CD14-positive monocyte (primary cell): ENCODE measurements at regions not wholly inside any gene's neighbourhood (a gene's known extent, or its start where the extent isn't known, plus 50 kb on each side); places are given as distances from the start of the nearest gene placed in this dataset.

Experiments used
- DNase-seq, 3 donors: peaks; one replicate each; pipeline ENCODE4 v3.0.0-alpha.2; 2011 to 2022
- H2AFZ ChIP-seq: 2 replicates; pipeline ENCODE4 v1.6.0; 2012; ENCODE audit warnings: mild to moderate bottlenecking, low read depth, low read length, inconsistent platforms; ENCODE audit not compliant: insufficient read depth, poor library complexity, severe bottlenecking
- H3K27ac ChIP-seq, 2 donors: 1 replicate in 1 of 2; 2 replicates in 1 of 2; pipeline ENCODE4 v1.5.1; 2012 to 2013; ENCODE audit warnings: low read length in 2 of 2, control low read depth in 1 of 2, inconsistent platforms in 1 of 2, low read depth in 1 of 2, mild to moderate bottlenecking in 1 of 2
- H3K27me3 ChIP-seq, 2 donors: one replicate each; pipeline versions ENCODE4 v1.6.0 to v1.6.1; 2011 to 2013; ENCODE audit warnings: low read length in 2 of 2; ENCODE audit not compliant: control insufficient read depth in 2 of 2, insufficient read depth in 2 of 2
- H3K36me3 ChIP-seq, 2 donors: replicated peaks in 1 of 2; 1 replicate in 1 of 2; 2 replicates in 1 of 2; pipeline versions ENCODE4 v1.5.1 to v1.6.1; 2012 to 2013; ENCODE audit warnings: low read length in 2 of 2, control low read depth in 1 of 2, inconsistent platforms in 1 of 2, mild to moderate bottlenecking in 1 of 2; ENCODE audit not compliant: insufficient read depth in 2 of 2, control insufficient read depth in 1 of 2
- H3K4me1 ChIP-seq, 2 donors: 1 replicate in 1 of 2; 2 replicates in 1 of 2; pipeline versions ENCODE4 v1.5.1 to v1.6.1; 2012 to 2013; ENCODE audit warnings: low read length in 2 of 2, control low read depth in 1 of 2, inconsistent platforms in 1 of 2, mild to moderate bottlenecking in 1 of 2, moderate library complexity in 1 of 2; ENCODE audit not compliant: insufficient read depth in 2 of 2, control insufficient read depth in 1 of 2
- H3K4me2 ChIP-seq: replicated peaks from 2 replicates; pipeline ENCODE3; 2012; ENCODE audit warnings: low read length, moderate library complexity, mild to moderate bottlenecking; ENCODE audit not compliant: poor library complexity, severe bottlenecking; ENCODE audit errors: extremely low read depth
- H3K4me3 ChIP-seq, 3 experiments: fragments of 200-600 bp in 1 of 3; sonication (generic) in 1 of 3; replicated peaks in 1 of 3; 1 replicate in 2 of 3; 2 replicates in 1 of 3; pipeline ENCODE4 v1.5.1; 2011 to 2013; ENCODE audit warnings: low read length in 3 of 3, mild to moderate bottlenecking in 3 of 3, control low read depth in 2 of 3, low read depth in 2 of 3, inconsistent platforms in 1 of 3, moderate library complexity in 1 of 3
- H3K79me2 ChIP-seq: 2 replicates; pipeline ENCODE4 v1.6.0; 2012; ENCODE audit warnings: mild to moderate bottlenecking, control low read depth, inconsistent platforms, low read length, moderate library complexity; ENCODE audit not compliant: insufficient read depth
- H3K9ac ChIP-seq: 2 replicates; pipeline ENCODE4 v1.6.0; 2017; ENCODE audit warnings: low read length, mild to moderate bottlenecking; ENCODE audit not compliant: insufficient read depth, poor library complexity, severe bottlenecking
- H3K9me3 ChIP-seq, 2 donors: replicated peaks in 1 of 2; 1 replicate in 1 of 2; 2 replicates in 1 of 2; pipeline versions ENCODE4 v1.5.1 to v1.6.1; 2012 to 2013; ENCODE audit warnings: low read length in 2 of 2, control low read depth in 1 of 2; ENCODE audit not compliant: control insufficient read depth in 1 of 2, insufficient read depth in 1 of 2
- H4K20me1 ChIP-seq: 2 replicates; pipeline ENCODE4 v1.6.0; 2012; ENCODE audit warnings: mild to moderate bottlenecking, low read length, control low read depth, moderate library complexity; ENCODE audit not compliant: insufficient read depth
- H3K27ac Mint-ChIP-seq, 7 donors: one replicate each; pipeline ENCODE4 v1.8.0; 2020; ENCODE audit warnings: mild to moderate bottlenecking in 7 of 7, mixed read lengths in 7 of 7, moderate library complexity in 6 of 7, inconsistent platforms in 2 of 7
- H3K27me3 Mint-ChIP-seq, 3 donors: one replicate each; pipeline ENCODE4 v1.8.0; 2021 to 2022; ENCODE audit warnings: low read depth in 3 of 3, mild to moderate bottlenecking in 3 of 3, mixed read lengths in 3 of 3, moderate library complexity in 3 of 3, inconsistent platforms in 1 of 3
- H3K36me3 Mint-ChIP-seq, 2 donors: one replicate each; pipeline ENCODE4 v1.8.0; 2020; ENCODE audit warnings: mixed read lengths in 2 of 2, inconsistent platforms in 1 of 2, mild to moderate bottlenecking in 1 of 2
- H3K4me1 Mint-ChIP-seq: one replicate; pipeline ENCODE4 v1.8.0; 2020; ENCODE audit warnings: mild to moderate bottlenecking, mixed read lengths
- H3K4me3 Mint-ChIP-seq, 2 donors: one replicate each; pipeline ENCODE4 v1.8.0; 2020; ENCODE audit warnings: mild to moderate bottlenecking in 2 of 2, mixed read lengths in 2 of 2, moderate library complexity in 1 of 2
- H3K9me3 Mint-ChIP-seq, 7 donors: one replicate each; pipeline ENCODE4 v1.8.0; 2020 to 2022; ENCODE audit warnings: mixed read lengths in 7 of 7, mild to moderate bottlenecking in 6 of 7, moderate library complexity in 6 of 7, inconsistent platforms in 2 of 7
- CTCF ChIP-seq: fragments of 200-600 bp; IDR thresholded peaks from one replicate; pipeline ENCODE4 v1.8.0; 2022; ENCODE audit warnings: antibody characterized with exemption, mild to moderate bottlenecking
- WGBS: methylation state at CpG from one replicate; pipeline ENCODE4 v1.1.5; 2013; ENCODE audit warnings: missing lambda C conversion rate; ENCODE audit not compliant: insufficient coverage; 5-methylcytosine and 5-hydroxymethylcytosine counted together
- intact Hi-C, 2 donors: fragments of 100-400 bp; cut with micrococcal nuclease; formaldehyde crosslinking; loops; one replicate each; pipeline versions ENCODE4 v1.15.0 to v1.15.1; 2023

- Histone ChIP-seq H4K20me1 (no peaks in the 10 kb centered on the region), H3K27ac (no peak overlapping the region), H3K27me3 (no peaks in the 10 kb centered on the region), H3K9ac (no peak overlapping the region), H3K4me2 (no peak overlapping the region), H3K4me1 (no peaks in the 10 kb centered on the region), H3K79me2 (no peaks in the 10 kb centered on the region), H3K36me3 (no peaks in the 10 kb centered on the region), H3K4me3 (no peak overlapping the region), H2AFZ (no peak overlapping the region), H3K9me3 (no peaks in the 10 kb centered on the region)
- Mint-ChIP-seq H3K4me1 (no peaks in the 10 kb centered on the region), H3K4me3 (no peak overlapping the region), H3K36me3 (no peaks in the 10 kb centered on the region), H3K27ac (no peak overlapping the region), H3K9me3 (peaks cover 0 to 2% (median 0%) of the 10 kb centered on the region in 7 donors), H3K27me3 (peaks cover 0 to 4% (median 1%) of the 10 kb centered on the region in 3 donors)
- 83% methylated on average over 2 of the region's 5 CpGs for WGBS
- no peak for TF ChIP-seq CTCF
- DNase-seq: no peak
- intact Hi-C loops: no loop called here
These were observed 95.7 kb upstream of the SOX5 start for GRCh38 chr12:24044941-24045703.

GRCh38 chr12:24042651-24043050 lies 93.2 kb upstream of the SOX5 start:
- Mint-ChIP-seq H3K27me3 (peaks cover 0 to 4% (median 1%) of the 10 kb centered on the region in 3 donors), H3K4me3 (no peak overlapping the region), H3K4me1 (no peaks in the 10 kb centered on the region), H3K27ac (no peak overlapping the region), H3K36me3 (no peaks in the 10 kb centered on the region), H3K9me3 (peaks cover 0 to 2% (median 0%) of the 10 kb centered on the region in 7 donors)
- H3K27ac ChIP-seq: no peak overlapping the region
- H3K27me3 ChIP-seq: no peaks in the 10 kb centered on the region
- H3K4me2 ChIP-seq: no peak overlapping the region
- no peak for TF ChIP-seq CTCF
- no peaks in the 10 kb centered on the region for H3K4me1 ChIP-seq
- no peaks in the 10 kb centered on the region for H3K36me3 ChIP-seq
- no peaks in the 10 kb centered on the region for H4K20me1 ChIP-seq
- H3K4me3 ChIP-seq: no peak overlapping the region
- no peak overlapping the region for H3K9ac ChIP-seq
- intact Hi-C loops: no loop called here
- DNase-seq: no peak
- no peak overlapping the region for H2AFZ ChIP-seq
- H3K79me2 ChIP-seq: no peaks in the 10 kb centered on the region
- H3K9me3 ChIP-seq: no peaks in the 10 kb centered on the region
